ENCODE measurements at regions not wholly inside any gene's neighbourhood (a gene's known extent, or its start where the extent isn't known, plus 50 kb on each side); places are given as distances from the start of the nearest gene placed in this dataset.

- TF ChIP-seq THAP9 (CRISPR knock-in tag; IDR thresholded peaks at IDR 0.05; ENCODE audit: borderline replicate concordance): peak; percentile 53; the same call in 1 of the 2 replicates
- TF ChIP-seq ARID2 (CRISPR knock-in tag; IDR thresholded peaks at IDR 0.05; ENCODE audit: borderline replicate concordance): no peak
- no peak; the same call in 1 of the 2 replicates for TF ChIP-seq ZNF121 (CRISPR knock-in tag; IDR thresholded peaks at IDR 0.05)
- TF ChIP-seq ZNF510 (CRISPR knock-in tag; IDR thresholded peaks at IDR 0.05; ENCODE audit: low read depth): peak; percentile 96
- no peak for TF ChIP-seq TERF1 (CRISPR knock-in tag; IDR thresholded peaks at IDR 0.05)
- TF ChIP-seq BATF2 (CRISPR knock-in tag; IDR thresholded peaks at IDR 0.05): no peak
- TF ChIP-seq ZNF576 (CRISPR knock-in tag; IDR thresholded peaks at IDR 0.05): no peak
- peak; percentile 94 for TF ChIP-seq FOSL2 (CRISPR knock-in tag; IDR thresholded peaks at IDR 0.05)
- TF ChIP-seq GTF3A (CRISPR knock-in tag; conservative IDR thresholded peaks at IDR 0.05): 0 out of 2 replicates have a peak, but pooled peaks have one; percentile 52
- 0 out of 2 replicates have a peak, but pooled peaks have one; percentile 42 for TF ChIP-seq CSRNP1 (CRISPR knock-in tag; IDR thresholded peaks at IDR 0.05)
- TF ChIP-seq ZSCAN31 (CRISPR knock-in tag; IDR thresholded peaks at IDR 0.05; ENCODE audit: low read depth): peak; percentile 85
- no peak for TF ChIP-seq ZNF703 (CRISPR knock-in tag; IDR thresholded peaks at IDR 0.05; ENCODE audit: borderline replicate concordance)
- no peak for TF ChIP-seq CHCHD3 (CRISPR knock-in tag; IDR thresholded peaks at IDR 0.05)
- TF ChIP-seq GMEB1 (CRISPR knock-in tag; IDR thresholded peaks at IDR 0.05; ENCODE audit: borderline replicate concordance): peak; percentile 60; the same call in 1 of the 2 replicates
- no peak for TF ChIP-seq RAD51 (IDR thresholded peaks at IDR 0.05; ENCODE audit: borderline replicate concordance)
- no peak for TF ChIP-seq ATAD3A (CRISPR knock-in tag; IDR thresholded peaks at IDR 0.05)
- TF ChIP-seq SNAPC5 (CRISPR knock-in tag; IDR thresholded peaks at IDR 0.05; ENCODE audit: borderline replicate concordance): no peak; the same call in 1 of the 2 replicates
- no peak for TF ChIP-seq ZNF790 (CRISPR knock-in tag; IDR thresholded peaks at IDR 0.05; ENCODE audit: borderline replicate concordance)
- no peak for TF ChIP-seq ZNF75D (CRISPR knock-in tag; IDR thresholded peaks at IDR 0.05; ENCODE audit: borderline replicate concordance)
Measured at GRCh38 chr2:217331523-217332416, 471.9 kb upstream of the TNP1 start (continued).
